ENCODE measurements at regions not wholly inside any gene's neighbourhood (a gene's known extent, or its start where the extent isn't known, plus 50 kb on each side); places are given as distances from the start of the nearest gene placed in this dataset.
"Not testable (repeated sequence)": the region's sequence is repeated elsewhere in the genome, so short reads cannot be mapped to it uniquely, and the experiment has no call there.

DNA sequence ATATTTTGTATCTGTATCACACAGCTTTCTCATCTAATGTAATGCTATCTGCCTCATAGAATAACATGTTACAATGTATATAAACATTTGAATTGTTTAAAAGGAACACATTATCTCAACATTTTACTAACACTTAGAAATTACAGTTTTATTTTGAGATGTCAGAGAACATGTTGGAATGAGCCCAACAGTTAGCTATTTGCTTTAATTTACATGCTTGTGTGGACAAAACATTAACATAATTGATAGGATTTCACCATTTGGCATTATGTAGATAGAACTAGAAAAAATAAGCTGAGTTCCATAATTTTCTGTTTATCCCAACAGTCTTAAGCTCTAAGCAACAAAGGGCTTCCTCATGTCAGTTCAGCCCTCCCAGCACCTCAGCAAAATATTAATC, 330.9 kb downstream of the LMBRD1 start:
- Histone ChIP-seq H3K79me2 (no peaks in the 10 kb centered on the region), H3K4me2 (ENCODE audit: low read length) (no peak overlapping the region), H3K27me3 (ENCODE audit: control insufficient read depth, insufficient read depth, low read length) (no peaks in the 10 kb centered on the region), H3K36me3 (ENCODE audit: control insufficient read depth, insufficient read depth, low read length) (no peaks in the 10 kb centered on the region), H2AFZ (no peak overlapping the region), H3K27ac (no peak overlapping the region), H3K4me1 (no peaks in the 10 kb centered on the region), H3K9ac (no peak overlapping the region), H3K4me3 (ENCODE audit: low read depth, low read length) (no peak overlapping the region), H3K9me3 (ENCODE audit: control insufficient read depth, low read length) (no peaks in the 10 kb centered on the region)
- TF ChIP-seq, protein P1, sequence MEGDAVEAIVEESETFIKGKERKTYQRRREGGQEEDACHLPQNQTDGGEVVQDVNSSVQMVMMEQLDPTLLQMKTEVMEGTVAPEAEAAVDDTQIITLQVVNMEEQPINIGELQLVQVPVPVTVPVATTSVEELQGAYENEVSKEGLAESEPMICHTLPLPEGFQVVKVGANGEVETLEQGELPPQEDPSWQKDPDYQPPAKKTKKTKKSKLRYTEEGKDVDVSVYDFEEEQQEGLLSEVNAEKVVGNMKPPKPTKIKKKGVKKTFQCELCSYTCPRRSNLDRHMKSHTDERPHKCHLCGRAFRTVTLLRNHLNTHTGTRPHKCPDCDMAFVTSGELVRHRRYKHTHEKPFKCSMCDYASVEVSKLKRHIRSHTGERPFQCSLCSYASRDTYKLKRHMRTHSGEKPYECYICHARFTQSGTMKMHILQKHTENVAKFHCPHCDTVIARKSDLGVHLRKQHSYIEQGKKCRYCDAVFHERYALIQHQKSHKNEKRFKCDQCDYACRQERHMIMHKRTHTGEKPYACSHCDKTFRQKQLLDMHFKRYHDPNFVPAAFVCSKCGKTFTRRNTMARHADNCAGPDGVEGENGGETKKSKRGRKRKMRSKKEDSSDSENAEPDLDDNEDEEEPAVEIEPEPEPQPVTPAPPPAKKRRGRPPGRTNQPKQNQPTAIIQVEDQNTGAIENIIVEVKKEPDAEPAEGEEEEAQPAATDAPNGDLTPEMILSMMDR (IDR thresholded peaks at IDR 0.05), result no peak

DNA sequence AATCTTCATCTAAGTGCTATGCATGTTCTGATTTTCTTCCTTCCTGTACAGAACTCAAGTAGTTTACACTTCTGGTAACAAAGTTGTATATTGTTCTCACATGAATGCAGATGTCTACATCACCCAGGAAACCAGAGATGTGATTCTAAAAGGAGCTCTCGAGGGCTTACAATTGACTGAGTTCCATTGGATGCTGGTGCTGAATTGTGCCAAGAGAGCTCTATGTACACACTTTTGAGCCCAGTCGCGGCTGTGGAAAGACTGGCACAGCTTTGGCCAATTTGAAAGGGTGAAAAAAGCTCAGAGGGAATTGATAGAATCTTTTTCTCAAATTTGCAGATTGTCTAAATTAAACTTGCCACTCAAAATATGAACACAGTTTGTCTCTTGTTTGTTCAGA, 340.7 kb downstream of the LMBRD1 start:
- no peak overlapping the region for H3K27ac ChIP-seq
- H3K9me3 ChIP-seq (ENCODE audit: control insufficient read depth, low read length), result no peaks in the 10 kb centered on the region

DNA sequence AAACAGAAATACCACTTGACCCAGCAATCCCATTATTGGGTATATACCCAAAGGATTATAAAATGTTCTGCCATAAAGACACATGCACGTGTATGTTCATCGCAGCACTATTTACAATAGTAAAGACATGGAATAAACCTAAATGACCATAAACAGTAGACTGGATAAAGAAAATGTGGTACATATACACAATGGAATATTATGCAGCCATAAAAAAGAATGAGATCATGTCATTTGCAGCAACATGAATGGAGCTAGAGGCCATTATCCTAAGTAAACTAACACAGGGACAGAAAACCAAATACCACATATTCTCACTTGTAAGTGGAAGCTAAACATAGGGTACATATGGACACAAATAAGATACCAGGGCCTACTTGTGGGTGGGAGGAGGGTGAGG, 342.2 kb downstream of the LMBRD1 start:
- not testable (repeated sequence) for H3K4me3 ChIP-seq (ENCODE audit: low read depth, low read length); H3K79me2 ChIP-seq; H3K9me3 ChIP-seq (ENCODE audit: control insufficient read depth, low read length); H3K27ac ChIP-seq; H2AFZ ChIP-seq; H3K27me3 ChIP-seq (ENCODE audit: control insufficient read depth, insufficient read depth, low read length); H3K4me2 ChIP-seq (ENCODE audit: low read length); H3K36me3 ChIP-seq (ENCODE audit: control insufficient read depth, insufficient read depth, low read length); H3K9ac ChIP-seq; H3K4me1 ChIP-seq

More for the DNA sequence above, 340.7 kb downstream of the LMBRD1 start:
- no peaks in the 10 kb centered on the region for H3K79me2 ChIP-seq
- no peak overlapping the region for H3K4me2 ChIP-seq (ENCODE audit: low read length)
- H3K36me3 ChIP-seq (ENCODE audit: control insufficient read depth, insufficient read depth, low read length), result no peaks in the 10 kb centered on the region
- H2AFZ ChIP-seq, result no peak overlapping the region
- TF ChIP-seq, protein P1 (IDR thresholded peaks at IDR 0.05), result no peak
- no peaks in the 10 kb centered on the region for H3K4me1 ChIP-seq
- H3K4me3 ChIP-seq (ENCODE audit: low read depth, low read length), result no peak overlapping the region
- no peaks in the 10 kb centered on the region for H3K27me3 ChIP-seq (ENCODE audit: control insufficient read depth, insufficient read depth, low read length)
- no peak overlapping the region for H3K9ac ChIP-seq

DNA sequence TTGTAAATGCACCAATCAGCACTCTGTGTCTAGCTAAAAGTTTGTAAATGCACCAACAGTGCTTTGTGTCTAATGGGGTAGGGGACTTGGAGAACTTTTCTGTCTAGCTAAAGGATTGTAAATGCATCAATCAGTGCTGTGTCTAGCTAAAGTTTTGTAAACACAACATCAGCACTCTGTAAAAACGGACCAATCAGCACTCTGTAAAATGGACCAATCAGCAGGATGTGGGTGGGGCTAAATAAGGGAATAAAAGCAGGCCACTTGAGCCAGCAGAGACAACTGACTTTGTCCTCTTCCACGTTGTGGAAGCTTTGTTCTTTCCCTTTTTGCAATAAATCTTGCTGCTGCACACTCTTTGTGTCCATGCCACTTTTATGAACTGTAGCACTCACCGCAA, 346.3 kb downstream of the LMBRD1 start:
- not testable (repeated sequence) for H3K4me3 ChIP-seq (ENCODE audit: low read depth, low read length); H2AFZ ChIP-seq; H3K9me3 ChIP-seq (ENCODE audit: control insufficient read depth, low read length); H3K4me1 ChIP-seq; H3K36me3 ChIP-seq (ENCODE audit: control insufficient read depth, insufficient read depth, low read length); H3K27ac ChIP-seq; H3K9ac ChIP-seq; H3K27me3 ChIP-seq (ENCODE audit: control insufficient read depth, insufficient read depth, low read length); H3K4me2 ChIP-seq (ENCODE audit: low read length); H3K79me2 ChIP-seq

DNA sequence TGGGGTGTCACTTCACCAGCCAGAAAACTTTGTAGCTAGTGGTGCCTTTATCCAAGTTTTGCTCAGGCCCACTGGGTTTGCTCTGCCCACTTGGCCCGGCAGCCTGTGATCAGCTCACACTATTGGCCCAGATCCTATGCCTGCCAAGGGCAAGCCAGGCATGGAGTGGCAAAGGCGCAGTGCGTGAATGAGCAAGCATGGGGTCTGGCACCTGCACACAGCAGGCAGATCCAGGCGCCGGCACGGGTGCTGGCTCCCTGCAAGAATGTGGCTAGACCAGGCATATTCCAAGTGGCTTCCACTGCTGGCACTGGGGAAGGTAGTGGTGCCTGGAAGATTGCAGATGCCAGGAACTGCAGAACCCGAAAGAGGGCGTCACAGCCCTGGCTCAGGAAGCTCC, 346.9 kb downstream of the LMBRD1 start:
- Histone ChIP-seq H3K9me3 (ENCODE audit: control insufficient read depth, low read length) (no peaks in the 10 kb centered on the region), H3K36me3 (ENCODE audit: control insufficient read depth, insufficient read depth, low read length) (peaks cover 2% of the 10 kb centered on the region), H2AFZ (no peak overlapping the region), H3K4me2 (ENCODE audit: low read length) (no peak overlapping the region), H3K9ac (no peak overlapping the region), H3K27me3 (ENCODE audit: control insufficient read depth, insufficient read depth, low read length) (no peaks in the 10 kb centered on the region), H3K27ac (no peak overlapping the region), H3K4me1 (no peaks in the 10 kb centered on the region), H3K79me2 (no peaks in the 10 kb centered on the region), H3K4me3 (ENCODE audit: low read depth, low read length) (no peak overlapping the region)
- TF ChIP-seq, protein P1 (IDR thresholded peaks at IDR 0.05), result no peak
